Progenitor cell of endocrine pancreas (in vitro differentiated cells): ENCODE measurements at regions not wholly inside any gene's neighbourhood (a gene's known extent, or its start where the extent isn't known, plus 50 kb on each side); places are given as distances from the start of the nearest gene placed in this dataset.

Source experiments
- DNase-seq: peaks from one replicate; pipeline ENCODE4 v3.0.0; 2021; ENCODE audit warnings: low spot score; ENCODE audit not compliant: unreplicated experiment
- H3K27ac Mint-ChIP-seq: 2 replicates; pipeline ENCODE4 v1.8.0; 2021; ENCODE audit warnings: mild to moderate bottlenecking, moderate library complexity, mixed read lengths
- H3K27me3 Mint-ChIP-seq: 2 replicates; pipeline ENCODE4 v1.8.0; 2021; ENCODE audit warnings: mixed read lengths
- H3K36me3 Mint-ChIP-seq: 2 replicates; pipeline ENCODE4 v1.8.0; 2022; ENCODE audit warnings: mixed read lengths; ENCODE audit not compliant: insufficient read depth
- H3K4me1 Mint-ChIP-seq: 2 replicates; pipeline ENCODE4 v1.8.0; 2021; ENCODE audit warnings: low read depth, mixed read lengths
- H3K4me3 Mint-ChIP-seq: 2 replicates; pipeline ENCODE4 v1.8.0; 2021; ENCODE audit warnings: low read depth, mild to moderate bottlenecking, moderate library complexity, mixed read lengths
- H3K9me3 Mint-ChIP-seq: 2 replicates; pipeline ENCODE4 v1.8.0; 2021; ENCODE audit warnings: low read depth, mixed read lengths
- CTCF ChIP-seq: fragments of 200-600 bp; sonication (generic); IDR thresholded peaks from one replicate; pipeline ENCODE4 v1.5.0; 2021; ENCODE audit warnings: antibody characterized with exemption, mild to moderate bottlenecking; ENCODE audit not compliant: unreplicated experiment

GRCh38 chr2:422676-423435 lies 135.0 kb upstream of the ALKAL2 start:
- H3K4me1 Mint-ChIP-seq: no peaks in the 10 kb centered on the region
- DNase-seq: no peak
- H3K27ac Mint-ChIP-seq: no peak overlapping the region
- no peak overlapping the region for H3K4me3 Mint-ChIP-seq
- H3K27me3 Mint-ChIP-seq: no peaks in the 10 kb centered on the region
- H3K36me3 Mint-ChIP-seq: no peaks in the 10 kb centered on the region
- H3K9me3 Mint-ChIP-seq: no peaks in the 10 kb centered on the region
- no peak for TF ChIP-seq CTCF

GRCh38 chr2:421406-421805 lies 133.5 kb upstream of the ALKAL2 start:
- H3K9me3 Mint-ChIP-seq: no peaks in the 10 kb centered on the region
- no peak overlapping the region for H3K4me3 Mint-ChIP-seq
- TF ChIP-seq CTCF: no peak
- H3K4me1 Mint-ChIP-seq: no peaks in the 10 kb centered on the region
- no peak overlapping the region for H3K27ac Mint-ChIP-seq
- H3K36me3 Mint-ChIP-seq: no peaks in the 10 kb centered on the region
- no peaks in the 10 kb centered on the region for H3K27me3 Mint-ChIP-seq
- no peak for DNase-seq

GRCh38 chr2:419687-420317 lies 131.9 kb upstream of the ALKAL2 start:
- DNase-seq: no peak
- Mint-ChIP-seq H3K27me3 (no peaks in the 10 kb centered on the region), H3K4me1 (no peaks in the 10 kb centered on the region), H3K27ac (no peak overlapping the region), H3K4me3 (no peak overlapping the region), H3K9me3 (no peaks in the 10 kb centered on the region), H3K36me3 (no peaks in the 10 kb centered on the region)
- no peak for TF ChIP-seq CTCF

- DNase-seq: no peak
- no peak overlapping the region for H3K4me3 Mint-ChIP-seq
- no peaks in the 10 kb centered on the region for H3K36me3 Mint-ChIP-seq
- H3K4me1 Mint-ChIP-seq: no peaks in the 10 kb centered on the region
- TF ChIP-seq CTCF: no peak
- H3K27me3 Mint-ChIP-seq: no peaks in the 10 kb centered on the region
- H3K27ac Mint-ChIP-seq: no peak overlapping the region
- H3K9me3 Mint-ChIP-seq: peaks cover 4% of the 10 kb centered on the region
Measured at GRCh38 chr2:417662-418061, 129.8 kb upstream of the ALKAL2 start.

- no peak for DNase-seq
- Mint-ChIP-seq H3K27me3 (no peaks in the 10 kb centered on the region), H3K4me1 (no peaks in the 10 kb centered on the region), H3K36me3 (no peaks in the 10 kb centered on the region), H3K4me3 (no peak overlapping the region), H3K27ac (no peak overlapping the region), H3K9me3 (peaks cover 4% of the 10 kb centered on the region)
- no peak for TF ChIP-seq CTCF
Measured at GRCh38 chr2:417006-417405, 129.1 kb upstream of the ALKAL2 start.
